ENCODE measurements at regions not wholly inside any gene's neighbourhood (a gene's known extent, or its start where the extent isn't known, plus 50 kb on each side); places are given as distances from the start of the nearest gene placed in this dataset.

- H4K91ac ChIP-seq (ENCODE audit: insufficient read length, low read depth, low read length) = no peak overlapping the region
- no peak overlapping the region for H4K5ac ChIP-seq (ENCODE audit: insufficient read length, low read depth, low read length)
- H3K4me1 Mint-ChIP-seq = no peaks in the 10 kb centered on the region
- H3K27me3 ChIP-seq (ENCODE audit: insufficient read depth, low read length) = no peaks in the 10 kb centered on the region
- H4K20me1 ChIP-seq (ENCODE audit: control insufficient read depth, insufficient read depth, insufficient read length) = no peaks in the 10 kb centered on the region
- no peak overlapping the region for H3K56ac ChIP-seq (ENCODE audit: insufficient read length, low read depth, low read length)
- no peak overlapping the region for H2BK15ac ChIP-seq (ENCODE audit: low read depth, low read length)
- no peak overlapping the region for H3K4me2 ChIP-seq (ENCODE audit: insufficient read depth, insufficient read length, low read length)
- H3T11ph ChIP-seq (ENCODE audit: low read length) = no peak overlapping the region
- H3K27me3 Mint-ChIP-seq (ENCODE audit: low read depth) = no peaks in the 10 kb centered on the region; the same call in 1 of the 2 replicates
- H3K18ac ChIP-seq (ENCODE audit: insufficient read length, low read depth, low read length) = no peak overlapping the region
- no peaks in the 10 kb centered on the region for H3K36me3 Mint-ChIP-seq (ENCODE audit: insufficient read depth in 1 of 3, low read depth in 3 of 3)
- no peak overlapping the region for H3K14ac ChIP-seq (ENCODE audit: insufficient read depth, low read length)
- H2BK120ac ChIP-seq (ENCODE audit: low read depth, low read length, poor library complexity, severe bottlenecking) = no peak overlapping the region
- no peak for DNase-seq
- no peaks in the 10 kb centered on the region for H3K79me1 ChIP-seq (ENCODE audit: insufficient read depth, low read depth, low read length, poor library complexity, severe bottlenecking)
- no CpG with 5 or more reads among the region's 6 CpGs for WGBS (ENCODE audit: extremely low coverage, insufficient read length, low lambda C conversion rate)
- H2AFZ ChIP-seq (ENCODE audit: low read length) = no peak overlapping the region
- no peak overlapping the region for H3K4me3 Mint-ChIP-seq
- no peak overlapping the region for H2BK5ac ChIP-seq (ENCODE audit: insufficient read length, low read length)
- no peak overlapping the region for H2BK20ac ChIP-seq (ENCODE audit: low read depth, low read length, poor library complexity, severe bottlenecking)
- no peak overlapping the region for H3K27ac ChIP-seq (ENCODE audit: insufficient read length, low read depth, low read length)
- no peaks in the 10 kb centered on the region for H3K9me3 Mint-ChIP-seq
- no peak overlapping the region for H4K8ac ChIP-seq (replicated peaks; ENCODE audit: insufficient read length, low read depth, low read length)
- no peak overlapping the region for H3K27ac Mint-ChIP-seq
- no peaks in the 10 kb centered on the region for H3K4me1 ChIP-seq (ENCODE audit: insufficient read depth, low read length)
- no peak overlapping the region for H3K9ac ChIP-seq (ENCODE audit: extremely low read depth, insufficient read length, low read length)
- TF ChIP-seq, protein P1, sequence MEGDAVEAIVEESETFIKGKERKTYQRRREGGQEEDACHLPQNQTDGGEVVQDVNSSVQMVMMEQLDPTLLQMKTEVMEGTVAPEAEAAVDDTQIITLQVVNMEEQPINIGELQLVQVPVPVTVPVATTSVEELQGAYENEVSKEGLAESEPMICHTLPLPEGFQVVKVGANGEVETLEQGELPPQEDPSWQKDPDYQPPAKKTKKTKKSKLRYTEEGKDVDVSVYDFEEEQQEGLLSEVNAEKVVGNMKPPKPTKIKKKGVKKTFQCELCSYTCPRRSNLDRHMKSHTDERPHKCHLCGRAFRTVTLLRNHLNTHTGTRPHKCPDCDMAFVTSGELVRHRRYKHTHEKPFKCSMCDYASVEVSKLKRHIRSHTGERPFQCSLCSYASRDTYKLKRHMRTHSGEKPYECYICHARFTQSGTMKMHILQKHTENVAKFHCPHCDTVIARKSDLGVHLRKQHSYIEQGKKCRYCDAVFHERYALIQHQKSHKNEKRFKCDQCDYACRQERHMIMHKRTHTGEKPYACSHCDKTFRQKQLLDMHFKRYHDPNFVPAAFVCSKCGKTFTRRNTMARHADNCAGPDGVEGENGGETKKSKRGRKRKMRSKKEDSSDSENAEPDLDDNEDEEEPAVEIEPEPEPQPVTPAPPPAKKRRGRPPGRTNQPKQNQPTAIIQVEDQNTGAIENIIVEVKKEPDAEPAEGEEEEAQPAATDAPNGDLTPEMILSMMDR (conservative IDR thresholded peaks at IDR 0.05) = no peak
- H2BK12ac ChIP-seq (ENCODE audit: insufficient read length, low read depth, low read length) = no peak overlapping the region
- H3K4ac ChIP-seq (ENCODE audit: low read depth, low read length) = no peak overlapping the region
- H3K79me2 ChIP-seq (ENCODE audit: insufficient read depth, low read length) = no peaks in the 10 kb centered on the region
- H3K23ac ChIP-seq (ENCODE audit: insufficient read length, low read depth, low read length) = no peak overlapping the region
- no peak overlapping the region for H2AK5ac ChIP-seq (ENCODE audit: insufficient read length, low read length)
- no peaks in the 10 kb centered on the region for H3K23me2 ChIP-seq (ENCODE audit: insufficient read length, low read depth, low read length, poor library complexity, severe bottlenecking)
- H3K9me3 ChIP-seq (ENCODE audit: control insufficient read depth, low read depth, low read length) = no peaks in the 10 kb centered on the region
These were observed 90.9 kb upstream of the LGSN start for GRCh38 chr6:63410435-63411426.

All from H9 (cell line).